ENCODE measurements at regions not wholly inside any gene's neighbourhood (a gene's known extent, or its start where the extent isn't known, plus 50 kb on each side); places are given as distances from the start of the nearest gene placed in this dataset.

GRCh38 chr5:26622947-26623346 lies 415.4 kb downstream of the CDH9 start:
- H3K27ac ChIP-seq: no peak overlapping the region
- no peaks in the 10 kb centered on the region for H3K9me3 ChIP-seq (ENCODE audit: severe bottlenecking)
- no peak overlapping the region for H3K4me3 ChIP-seq (ENCODE audit: low read depth, low read length)
- TF ChIP-seq CTCF (IDR thresholded peaks at IDR 0.05; ENCODE audit: low read depth, low read length): no peak
- no peaks in the 10 kb centered on the region for H3K27me3 ChIP-seq (ENCODE audit: insufficient read depth, low read depth, severe bottlenecking)
- no peaks in the 10 kb centered on the region for H3K36me3 ChIP-seq
- DNase-seq: no peak

- no peak for DNase-seq
- H3K27ac ChIP-seq: no peak overlapping the region
- no peaks in the 10 kb centered on the region for H3K36me3 ChIP-seq
- H3K9me3 ChIP-seq (ENCODE audit: severe bottlenecking): no peaks in the 10 kb centered on the region
- TF ChIP-seq CTCF (IDR thresholded peaks at IDR 0.05; ENCODE audit: low read depth, low read length): no peak
- no peaks in the 10 kb centered on the region for H3K27me3 ChIP-seq (ENCODE audit: insufficient read depth, low read depth, severe bottlenecking)
- H3K4me3 ChIP-seq (ENCODE audit: low read depth, low read length): no peak overlapping the region
Measured at GRCh38 chr5:26610577-26610976, 427.8 kb downstream of the CDH9 start.

GRCh38 chr5:26601563-26601962 lies 436.8 kb downstream of the CDH9 start:
- H3K36me3 ChIP-seq: no peaks in the 10 kb centered on the region

GRCh38 chr5:26582350-26583045 lies 455.9 kb downstream of the CDH9 start:
- H3K36me3 ChIP-seq: no peaks in the 10 kb centered on the region
- no peaks in the 10 kb centered on the region for H3K27me3 ChIP-seq (ENCODE audit: insufficient read depth, low read depth, severe bottlenecking)
- no peak overlapping the region for H3K27ac ChIP-seq
- DNase-seq: no peak
- H3K9me3 ChIP-seq (ENCODE audit: severe bottlenecking): no peaks in the 10 kb centered on the region
- H3K4me3 ChIP-seq (ENCODE audit: low read depth, low read length): no peak overlapping the region
- TF ChIP-seq CTCF (IDR thresholded peaks at IDR 0.05; ENCODE audit: low read depth, low read length): no peak

More at GRCh38 chr5:26601563-26601962, 436.8 kb downstream of the CDH9 start:
- Histone ChIP-seq H3K9me3 (ENCODE audit: severe bottlenecking) (no peaks in the 10 kb centered on the region), H3K27me3 (ENCODE audit: insufficient read depth, low read depth, severe bottlenecking) (no peaks in the 10 kb centered on the region), H3K27ac (no peak overlapping the region), H3K4me3 (ENCODE audit: low read depth, low read length) (no peak overlapping the region)
- DNase-seq: no peak
- TF ChIP-seq CTCF (IDR thresholded peaks at IDR 0.05; ENCODE audit: low read depth, low read length): no peak

- Histone ChIP-seq H3K27ac (no peak overlapping the region), H3K4me3 (ENCODE audit: low read depth, low read length) (no peak overlapping the region), H3K9me3 (ENCODE audit: severe bottlenecking) (no peaks in the 10 kb centered on the region), H3K27me3 (ENCODE audit: insufficient read depth, low read depth, severe bottlenecking) (no peaks in the 10 kb centered on the region), H3K36me3 (no peaks in the 10 kb centered on the region)
- TF ChIP-seq CTCF (IDR thresholded peaks at IDR 0.05; ENCODE audit: low read depth, low read length): no peak
- DNase-seq: no peak
Measured at GRCh38 chr5:26579712-26580111, 458.7 kb downstream of the CDH9 start.

GRCh38 chr5:26578002-26578401 lies 460.4 kb downstream of the CDH9 start:
- H3K27ac ChIP-seq: no peak overlapping the region
- no peaks in the 10 kb centered on the region for H3K36me3 ChIP-seq
- no peaks in the 10 kb centered on the region for H3K9me3 ChIP-seq (ENCODE audit: severe bottlenecking)
- H3K27me3 ChIP-seq (ENCODE audit: insufficient read depth, low read depth, severe bottlenecking): no peaks in the 10 kb centered on the region
- no peak for TF ChIP-seq CTCF (IDR thresholded peaks at IDR 0.05; ENCODE audit: low read depth, low read length)
- H3K4me3 ChIP-seq (ENCODE audit: low read depth, low read length): no peak overlapping the region
- DNase-seq: no peak
